ENCODE measurements at regions not wholly inside any gene's neighbourhood (a gene's known extent, or its start where the extent isn't known, plus 50 kb on each side); places are given as distances from the start of the nearest gene placed in this dataset.

GRCh38 chr17:56672195-56672594 is 78.7 kb downstream of the NOG start:
- DNase-seq (ENCODE audit: low spot score in 2 of 2) = no peak
- Histone ChIP-seq H3K9me3 (no peaks in the 10 kb centered on the region), H3K4me3 (no peak overlapping the region), H3K4me1 (no peaks in the 10 kb centered on the region), H3K27me3 (peaks cover 0 to 18% of the 10 kb centered on the region in 2 donors), H3K36me3 (no peaks in the 10 kb centered on the region), H3K27ac (no peak overlapping the region)
- TF ChIP-seq POLR2AphosphoS5 (IDR thresholded peaks at IDR 0.05) (no peak), POLR2A (IDR thresholded peaks at IDR 0.05) (no peak)
- TF ChIP-seq, protein P1, sequence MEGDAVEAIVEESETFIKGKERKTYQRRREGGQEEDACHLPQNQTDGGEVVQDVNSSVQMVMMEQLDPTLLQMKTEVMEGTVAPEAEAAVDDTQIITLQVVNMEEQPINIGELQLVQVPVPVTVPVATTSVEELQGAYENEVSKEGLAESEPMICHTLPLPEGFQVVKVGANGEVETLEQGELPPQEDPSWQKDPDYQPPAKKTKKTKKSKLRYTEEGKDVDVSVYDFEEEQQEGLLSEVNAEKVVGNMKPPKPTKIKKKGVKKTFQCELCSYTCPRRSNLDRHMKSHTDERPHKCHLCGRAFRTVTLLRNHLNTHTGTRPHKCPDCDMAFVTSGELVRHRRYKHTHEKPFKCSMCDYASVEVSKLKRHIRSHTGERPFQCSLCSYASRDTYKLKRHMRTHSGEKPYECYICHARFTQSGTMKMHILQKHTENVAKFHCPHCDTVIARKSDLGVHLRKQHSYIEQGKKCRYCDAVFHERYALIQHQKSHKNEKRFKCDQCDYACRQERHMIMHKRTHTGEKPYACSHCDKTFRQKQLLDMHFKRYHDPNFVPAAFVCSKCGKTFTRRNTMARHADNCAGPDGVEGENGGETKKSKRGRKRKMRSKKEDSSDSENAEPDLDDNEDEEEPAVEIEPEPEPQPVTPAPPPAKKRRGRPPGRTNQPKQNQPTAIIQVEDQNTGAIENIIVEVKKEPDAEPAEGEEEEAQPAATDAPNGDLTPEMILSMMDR (IDR thresholded peaks at IDR 0.05) = no peak
- intact Hi-C loops (cut with DNase I; ENCODE audit: low total_unique reads) = no loop called here

DNA sequence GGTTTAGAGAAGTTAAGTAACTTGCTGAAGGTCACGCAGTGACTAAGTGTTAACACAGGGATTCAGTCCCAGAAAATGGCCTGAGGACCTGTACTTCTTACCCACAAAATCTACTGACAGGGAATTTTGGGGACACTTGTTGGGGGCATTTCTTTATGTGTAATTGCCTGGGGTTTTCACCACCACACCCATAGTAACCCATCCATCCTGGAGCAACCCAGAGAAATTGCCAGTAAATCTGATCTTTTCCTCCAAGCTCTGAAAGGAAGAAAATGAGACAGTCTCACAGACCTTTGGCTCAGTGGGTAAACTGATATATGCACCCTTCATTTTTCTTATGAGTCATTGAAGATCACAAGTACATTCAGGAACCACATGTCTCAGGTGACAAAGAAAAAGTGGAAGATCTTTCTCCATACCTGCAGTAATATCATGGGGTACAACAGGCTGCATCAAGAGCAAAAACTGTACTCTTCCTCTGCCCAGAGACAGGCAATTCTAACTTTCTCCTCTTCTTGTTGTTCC is 81.0 kb downstream of the NOG start:
- intact Hi-C loops (cut with DNase I; ENCODE audit: low total_unique reads) = no loop called here
- no peak overlapping the region for H3K4me3 ChIP-seq
- H3K27me3 ChIP-seq = peaks cover 0 to 32% of the 10 kb centered on the region in 2 donors
- H3K36me3 ChIP-seq = no peaks in the 10 kb centered on the region
- no peaks in the 10 kb centered on the region for H3K4me1 ChIP-seq
- no peak for TF ChIP-seq POLR2AphosphoS5 (IDR thresholded peaks at IDR 0.05)
- TF ChIP-seq, protein P1 (IDR thresholded peaks at IDR 0.05) = no peak
- TF ChIP-seq POLR2A (IDR thresholded peaks at IDR 0.05) = no peak
- H3K27ac ChIP-seq = no peak overlapping the region
- no peaks in the 10 kb centered on the region for H3K9me3 ChIP-seq
- DNase-seq (ENCODE audit: low spot score in 2 of 2) = no peak

DNA sequence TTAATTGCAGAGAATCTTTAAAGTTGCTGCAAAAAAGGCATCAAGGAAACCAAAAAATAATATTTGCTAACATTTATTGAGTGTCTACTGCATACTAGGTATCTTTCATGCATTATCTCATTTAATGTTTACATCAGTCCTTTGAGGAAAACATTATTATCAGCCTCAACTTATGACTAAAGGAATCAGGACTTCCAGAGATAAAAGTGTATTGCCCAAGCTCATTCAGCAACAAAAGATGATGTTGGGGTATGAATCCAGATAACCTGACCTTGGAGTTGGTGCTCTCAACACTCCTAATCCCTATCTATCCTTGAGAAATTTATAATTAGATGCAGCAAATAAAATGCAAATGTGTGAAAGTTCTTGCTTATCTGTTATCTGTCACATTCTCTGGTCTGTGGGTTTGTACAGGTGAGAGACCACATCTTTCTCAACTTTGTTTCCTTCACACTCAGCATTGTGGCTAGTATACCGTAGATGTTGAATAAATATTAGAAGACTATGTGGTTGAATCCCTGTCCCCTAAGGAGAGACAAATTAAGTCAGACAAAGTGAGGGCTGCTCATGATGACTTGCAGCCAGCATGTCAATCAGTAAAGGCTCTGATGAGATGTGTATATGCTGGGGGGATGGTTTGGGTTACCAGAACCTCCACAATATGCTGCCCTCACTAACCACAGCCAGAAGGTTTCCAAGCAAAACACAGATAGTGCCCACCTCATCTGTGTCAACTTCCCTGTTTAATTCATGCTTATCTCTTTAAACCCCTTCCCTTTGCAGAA is 82.6 kb downstream of the NOG start:
- TF ChIP-seq POLR2AphosphoS5 (IDR thresholded peaks at IDR 0.05) = no peak
- TF ChIP-seq POLR2A (IDR thresholded peaks at IDR 0.05) = no peak
- TF ChIP-seq, protein P1 (IDR thresholded peaks at IDR 0.05) = no peak
- Histone ChIP-seq H3K9me3 (no peaks in the 10 kb centered on the region), H3K27me3 (peaks cover 0 to 32% of the 10 kb centered on the region in 2 donors), H3K4me3 (no peak overlapping the region), H3K27ac (no peak overlapping the region), H3K4me1 (no peaks in the 10 kb centered on the region), H3K36me3 (no peaks in the 10 kb centered on the region)
- DNase-seq (ENCODE audit: low spot score in 2 of 2) = no peak
- intact Hi-C loops (cut with DNase I; ENCODE audit: low total_unique reads) = no loop called here

DNA sequence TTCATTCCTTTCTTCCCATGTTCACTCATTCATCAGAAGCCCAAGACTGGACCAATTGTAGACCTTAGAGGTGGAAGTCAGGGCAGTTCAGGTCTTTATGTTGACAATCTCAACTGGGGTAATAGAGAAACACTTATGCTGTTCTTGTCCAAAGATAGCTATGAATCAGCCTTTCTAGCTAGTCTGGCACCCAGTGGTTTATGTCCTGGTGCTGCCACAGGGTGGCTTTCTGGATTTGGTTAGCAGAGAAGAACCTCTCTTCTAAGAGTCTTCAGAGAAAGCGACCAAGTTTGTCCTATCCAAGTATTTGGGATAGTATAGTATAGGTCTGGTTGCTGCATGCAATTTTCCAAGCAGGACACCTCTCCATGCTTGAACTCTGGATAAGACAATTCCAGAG is 83.3 kb downstream of the NOG start:
- Histone ChIP-seq H3K27me3 (peaks cover 0 to 32% of the 10 kb centered on the region in 2 donors), H3K9me3 (no peaks in the 10 kb centered on the region), H3K36me3 (no peaks in the 10 kb centered on the region), H3K4me3 (no peak overlapping the region), H3K4me1 (no peaks in the 10 kb centered on the region), H3K27ac (no peak overlapping the region)
- intact Hi-C loops (cut with DNase I; ENCODE audit: low total_unique reads) = no loop called here
- DNase-seq (ENCODE audit: low spot score in 2 of 2) = no peak
- TF ChIP-seq POLR2AphosphoS5 (IDR thresholded peaks at IDR 0.05) = no peak

- Histone ChIP-seq H3K27me3 (peaks cover 0 to 32% of the 10 kb centered on the region in 2 donors), H3K27ac (no peak overlapping the region), H3K9me3 (no peaks in the 10 kb centered on the region), H3K36me3 (no peaks in the 10 kb centered on the region), H3K4me1 (no peaks in the 10 kb centered on the region), H3K4me3 (peak overlapping the region; percentile 15 to 62 (median 44))
- intact Hi-C loops (cut with DNase I; ENCODE audit: low total_unique reads) = no loop called here
- TF ChIP-seq POLR2A (IDR thresholded peaks at IDR 0.05) = no peak
- TF ChIP-seq, protein P1 (IDR thresholded peaks at IDR 0.05) = no peak
- no peak for TF ChIP-seq POLR2AphosphoS5 (IDR thresholded peaks at IDR 0.05)
- no peak for DNase-seq (ENCODE audit: low spot score in 2 of 2)
Measured at GRCh38 chr17:56678249-56679114, 85.0 kb downstream of the NOG start.
